GM18511 (cell line): ENCODE measurements at regions not wholly inside any gene's neighbourhood (a gene's known extent, or its start where the extent isn't known, plus 50 kb on each side); places are given as distances from the start of the nearest gene placed in this dataset.
A peak's percentile ranks its signal among the peaks of the same experiment; 100 is the strongest.

ENCODE experiments used
- ATAC-seq: cut with Tn5 transposase; IDR thresholded peaks from one replicate; pipeline ENCODE4 v1.9.1; 2021; ENCODE audit warnings: mild to moderate bottlenecking, moderate library complexity; ENCODE audit not compliant: unreplicated experiment

- ATAC-seq, result no peak
Observed at GRCh38 chr10:44042075-44042770, 342.7 kb downstream of the CXCL12 start.

- no peak for ATAC-seq
Observed at GRCh38 chr10:44039599-44039998, 345.3 kb downstream of the CXCL12 start.

GRCh38 chr10:44036425-44036824 lies 348.5 kb downstream of the CXCL12 start:
- ATAC-seq, result no peak

- no peak for ATAC-seq
Observed at GRCh38 chr10:44035474-44036197, 349.3 kb downstream of the CXCL12 start.

- ATAC-seq, result no peak
Observed at GRCh38 chr10:44034946-44035345, 350.0 kb downstream of the CXCL12 start.

- no peak for ATAC-seq
Observed at GRCh38 chr10:44033008-44033407, 351.9 kb downstream of the CXCL12 start.

- no peak for ATAC-seq
Observed at GRCh38 chr10:44032216-44032615, 352.7 kb downstream of the CXCL12 start.

GRCh38 chr10:44030738-44031137 lies 354.2 kb downstream of the CXCL12 start:
- no peak for ATAC-seq

GRCh38 chr10:44030132-44030531 lies 354.8 kb downstream of the CXCL12 start:
- ATAC-seq, result peak; percentile 94

- no peak for ATAC-seq
Observed at GRCh38 chr10:44028384-44029137, 356.3 kb downstream of the CXCL12 start.

- no peak for ATAC-seq
Observed at GRCh38 chr10:44024356-44025116, 360.4 kb downstream of the CXCL12 start.

GRCh38 chr10:44023517-44023916 lies 361.4 kb downstream of the CXCL12 start:
- no peak for ATAC-seq

- ATAC-seq, result no peak
Observed at GRCh38 chr10:44022203-44022602, 362.7 kb downstream of the CXCL12 start.

- peak; percentile 68 for ATAC-seq
Observed at GRCh38 chr10:44020322-44021111, 364.4 kb downstream of the CXCL12 start.

- no peak for ATAC-seq
Observed at GRCh38 chr10:44017483-44018145, 367.3 kb downstream of the CXCL12 start.

- ATAC-seq, result no peak
Observed at GRCh38 chr10:44016589-44017482, 368.1 kb downstream of the CXCL12 start.

- ATAC-seq, result no peak
Observed at GRCh38 chr10:44015702-44016500, 367.2 kb upstream of the ZNF32 start.
